MG63 (cell line): ENCODE measurements at regions not wholly inside any gene's neighbourhood (a gene's known extent, or its start where the extent isn't known, plus 50 kb on each side); places are given as distances from the start of the nearest gene placed in this dataset.
A peak's percentile ranks its signal among the peaks of the same experiment; 100 is the strongest.
"Not testable (repeated sequence)": the region's sequence is repeated elsewhere in the genome, so short reads cannot be mapped to it uniquely, and the experiment has no call there.

Experiments
- DNase-seq: peaks from one replicate; pipeline ENCODE4 v3.0.0-alpha.2; 2020
- H3K27me3 ChIP-seq: fragments of 250-450 bp; sonication (Bioruptor Pico); 2 replicates; pipeline ENCODE4 v1.5.1; 2020; ENCODE audit warnings: mild to moderate bottlenecking, moderate library complexity
- H3K36me3 ChIP-seq: fragments of 250-450 bp; sonication (Bioruptor Pico); 2 replicates; pipeline ENCODE4 v1.5.1; 2020; ENCODE audit warnings: mild to moderate bottlenecking, moderate library complexity
- H3K4me3 ChIP-seq: fragments of 250-450 bp; sonication (Bioruptor Pico); 2 replicates; pipeline ENCODE4 v1.5.1; 2020; ENCODE audit warnings: mild to moderate bottlenecking, moderate library complexity
- H3K9me3 ChIP-seq: fragments of 250-450 bp; sonication (Bioruptor Pico); 2 replicates; pipeline ENCODE4 v1.5.1; 2020; ENCODE audit warnings: mild to moderate bottlenecking, moderate library complexity

- Histone ChIP-seq H3K27me3 (no peaks in the 10 kb centered on the region), H3K9me3 (no peaks in the 10 kb centered on the region), H3K36me3 (no peaks in the 10 kb centered on the region), H3K4me3 (peak overlapping the region; percentile 21; the same call in 1 of the 2 replicates)
- DNase-seq, result no peak
Observed at GRCh38 chr12:59383079-59383822, 212.6 kb upstream of the SLC16A7 start.

GRCh38 chr12:59382282-59383078 lies 213.3 kb upstream of the SLC16A7 start:
- Histone ChIP-seq H3K9me3 (no peaks in the 10 kb centered on the region), H3K27me3 (no peaks in the 10 kb centered on the region), H3K36me3 (no peaks in the 10 kb centered on the region), H3K4me3 (peak overlapping the region; percentile 21; the same call in 1 of the 2 replicates)
- no peak for DNase-seq

- DNase-seq, result no peak
- Histone ChIP-seq H3K36me3 (no peaks in the 10 kb centered on the region), H3K27me3 (no peaks in the 10 kb centered on the region), H3K4me3 (no peak overlapping the region), H3K9me3 (no peaks in the 10 kb centered on the region)
Observed at GRCh38 chr12:59381106-59381505, 214.7 kb upstream of the SLC16A7 start.

- Histone ChIP-seq H3K36me3 (no peaks in the 10 kb centered on the region), H3K27me3 (no peaks in the 10 kb centered on the region), H3K9me3 (no peaks in the 10 kb centered on the region), H3K4me3 (no peak overlapping the region)
- no peak for DNase-seq
Observed at GRCh38 chr12:59375633-59376032, 220.2 kb upstream of the SLC16A7 start.

GRCh38 chr12:59374783-59375182 lies 221.0 kb upstream of the SLC16A7 start:
- H3K4me3 ChIP-seq, result no peak overlapping the region

GRCh38 chr12:59372956-59373355 lies 222.9 kb upstream of the SLC16A7 start:
- Histone ChIP-seq H3K4me3 (no peak overlapping the region), H3K27me3 (no peaks in the 10 kb centered on the region), H3K9me3 (no peaks in the 10 kb centered on the region), H3K36me3 (no peaks in the 10 kb centered on the region)
- DNase-seq, result no peak

More at GRCh38 chr12:59374783-59375182, 221.0 kb upstream of the SLC16A7 start:
- H3K36me3 ChIP-seq, result no peaks in the 10 kb centered on the region
- H3K27me3 ChIP-seq, result no peaks in the 10 kb centered on the region
- no peak for DNase-seq
- no peaks in the 10 kb centered on the region for H3K9me3 ChIP-seq

- Histone ChIP-seq H3K4me3 (no peak overlapping the region), H3K36me3 (no peaks in the 10 kb centered on the region)
Observed at GRCh38 chr12:59370933-59371332, 224.9 kb upstream of the SLC16A7 start.

GRCh38 chr12:59365133-59365532 lies 230.7 kb upstream of the SLC16A7 start:
- no peak for DNase-seq
- H3K27me3 ChIP-seq, result no peaks in the 10 kb centered on the region
- H3K36me3 ChIP-seq, result no peaks in the 10 kb centered on the region
- no peaks in the 10 kb centered on the region for H3K9me3 ChIP-seq
- H3K4me3 ChIP-seq, result no peak overlapping the region

More at GRCh38 chr12:59370933-59371332, 224.9 kb upstream of the SLC16A7 start:
- H3K9me3 ChIP-seq, result no peaks in the 10 kb centered on the region
- no peak for DNase-seq
- H3K27me3 ChIP-seq, result no peaks in the 10 kb centered on the region

- H3K27me3 ChIP-seq, result no peaks in the 10 kb centered on the region
- no peak for DNase-seq
- H3K4me3 ChIP-seq, result no peak overlapping the region
- H3K36me3 ChIP-seq, result no peaks in the 10 kb centered on the region
- no peaks in the 10 kb centered on the region for H3K9me3 ChIP-seq
Observed at GRCh38 chr12:59357811-59358210, 238.0 kb upstream of the SLC16A7 start.

- H3K27me3 ChIP-seq, DNase-seq, H3K9me3 ChIP-seq, H3K4me3 ChIP-seq, H3K36me3 ChIP-seq: not testable (repeated sequence)
Observed at GRCh38 chr12:59346248-59346647, 249.6 kb upstream of the SLC16A7 start.

GRCh38 chr12:59345406-59345805 lies 250.4 kb upstream of the SLC16A7 start:
- Histone ChIP-seq H3K4me3 (no peak overlapping the region), H3K9me3 (no peaks in the 10 kb centered on the region), H3K27me3 (peaks cover 3% of the 10 kb centered on the region; the same call in 1 of the 2 replicates), H3K36me3 (no peaks in the 10 kb centered on the region)
- DNase-seq, result no peak

GRCh38 chr12:59344224-59344623 lies 251.6 kb upstream of the SLC16A7 start:
- no peaks in the 10 kb centered on the region for H3K9me3 ChIP-seq
- no peaks in the 10 kb centered on the region for H3K36me3 ChIP-seq
- no peak for DNase-seq
- no peak overlapping the region for H3K4me3 ChIP-seq
- peaks cover 3% of the 10 kb centered on the region; the same call in 1 of the 2 replicates for H3K27me3 ChIP-seq

GRCh38 chr12:59329462-59329861 lies 266.4 kb upstream of the SLC16A7 start:
- Histone ChIP-seq H3K27me3 (0 out of 2 replicates have a peak, but pooled peaks cover 3% of the 10 kb centered on the region), H3K4me3 (no peak overlapping the region), H3K36me3 (no peaks in the 10 kb centered on the region), H3K9me3 (no peaks in the 10 kb centered on the region)
- no peak for DNase-seq

- H3K4me3 ChIP-seq, H3K9me3 ChIP-seq, H3K36me3 ChIP-seq, H3K27me3 ChIP-seq, DNase-seq: not testable (repeated sequence)
Observed at GRCh38 chr12:59328395-59329075, 267.3 kb upstream of the SLC16A7 start.

GRCh38 chr12:59326457-59326856 lies 269.4 kb upstream of the SLC16A7 start:
- not testable (repeated sequence) for H3K9me3 ChIP-seq, DNase-seq, H3K4me3 ChIP-seq, H3K27me3 ChIP-seq, H3K36me3 ChIP-seq

- DNase-seq, result no peak
Observed at GRCh38 chr12:59322473-59322872, 273.4 kb upstream of the SLC16A7 start.

GRCh38 chr12:59321278-59321677 lies 274.6 kb upstream of the SLC16A7 start:
- DNase-seq, result no peak
- no peaks in the 10 kb centered on the region for H3K36me3 ChIP-seq
- H3K4me3 ChIP-seq, result no peak overlapping the region
- H3K27me3 ChIP-seq, result no peaks in the 10 kb centered on the region
- H3K9me3 ChIP-seq, result no peaks in the 10 kb centered on the region

More at GRCh38 chr12:59322473-59322872, 273.4 kb upstream of the SLC16A7 start:
- Histone ChIP-seq H3K9me3 (no peaks in the 10 kb centered on the region), H3K27me3 (no peaks in the 10 kb centered on the region), H3K4me3 (no peak overlapping the region), H3K36me3 (no peaks in the 10 kb centered on the region)
